ENCODE measurements at regions not wholly inside any gene's neighbourhood (a gene's known extent, or its start where the extent isn't known, plus 50 kb on each side); places are given as distances from the start of the nearest gene placed in this dataset.

DNA sequence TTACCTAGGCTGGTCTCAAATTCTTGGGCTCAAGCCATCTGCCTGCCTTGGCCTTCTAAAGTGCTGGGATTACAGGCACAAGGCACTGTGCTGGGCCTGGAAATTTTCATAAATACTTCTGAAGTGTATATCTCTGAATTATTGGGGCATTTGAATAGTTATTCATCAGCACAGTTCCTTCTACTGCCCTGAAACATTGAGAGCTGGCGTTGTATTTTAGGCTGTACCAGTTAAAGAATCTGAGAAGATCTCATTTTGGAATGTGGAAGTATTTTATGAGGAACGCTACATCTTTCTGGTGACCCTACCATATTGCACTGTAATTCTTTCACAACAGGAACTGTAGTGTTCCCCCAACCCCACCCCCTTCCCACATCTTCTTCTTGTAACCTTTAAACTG is 349.0 kb upstream of the RGS6 start:
- TF ChIP-seq, protein P1, sequence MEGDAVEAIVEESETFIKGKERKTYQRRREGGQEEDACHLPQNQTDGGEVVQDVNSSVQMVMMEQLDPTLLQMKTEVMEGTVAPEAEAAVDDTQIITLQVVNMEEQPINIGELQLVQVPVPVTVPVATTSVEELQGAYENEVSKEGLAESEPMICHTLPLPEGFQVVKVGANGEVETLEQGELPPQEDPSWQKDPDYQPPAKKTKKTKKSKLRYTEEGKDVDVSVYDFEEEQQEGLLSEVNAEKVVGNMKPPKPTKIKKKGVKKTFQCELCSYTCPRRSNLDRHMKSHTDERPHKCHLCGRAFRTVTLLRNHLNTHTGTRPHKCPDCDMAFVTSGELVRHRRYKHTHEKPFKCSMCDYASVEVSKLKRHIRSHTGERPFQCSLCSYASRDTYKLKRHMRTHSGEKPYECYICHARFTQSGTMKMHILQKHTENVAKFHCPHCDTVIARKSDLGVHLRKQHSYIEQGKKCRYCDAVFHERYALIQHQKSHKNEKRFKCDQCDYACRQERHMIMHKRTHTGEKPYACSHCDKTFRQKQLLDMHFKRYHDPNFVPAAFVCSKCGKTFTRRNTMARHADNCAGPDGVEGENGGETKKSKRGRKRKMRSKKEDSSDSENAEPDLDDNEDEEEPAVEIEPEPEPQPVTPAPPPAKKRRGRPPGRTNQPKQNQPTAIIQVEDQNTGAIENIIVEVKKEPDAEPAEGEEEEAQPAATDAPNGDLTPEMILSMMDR (IDR thresholded peaks at IDR 0.05 in 4 of 5, conservative IDR thresholded peaks at IDR 0.05 in 1 of 5), result no peak
- no peak for TF ChIP-seq POLR2A (IDR thresholded peaks at IDR 0.05)

Measured in gastrocnemius medialis (tissue), 4 donors.